GM04504 (cell line): ENCODE measurements at regions not wholly inside any gene's neighbourhood (a gene's known extent, or its start where the extent isn't known, plus 50 kb on each side); places are given as distances from the start of the nearest gene placed in this dataset.

ENCODE experiments used
- DNase-seq: peaks from one replicate; pipeline ENCODE4 v3.0.0-alpha.2; 2012; ENCODE audit warnings: low read depth

- DNase-seq: no peak
These were observed 50.2 kb upstream of the MME start for GRCh38 chr3:155029941-155030340.

- peak; percentile 71 for DNase-seq
These were observed 53.0 kb upstream of the MME start for GRCh38 chr3:155026999-155027591.

GRCh38 chr3:155024006-155024638 lies 56.0 kb upstream of the MME start:
- DNase-seq: no peak

- DNase-seq: no peak
These were observed 57.2 kb upstream of the MME start for GRCh38 chr3:155022896-155023295.

GRCh38 chr3:155019575-155019974 lies 60.5 kb upstream of the MME start:
- no peak for DNase-seq

- no peak for DNase-seq
These were observed 61.3 kb upstream of the MME start for GRCh38 chr3:155018621-155019330.

GRCh38 chr3:155015776-155016436 lies 64.2 kb upstream of the MME start:
- DNase-seq: no peak

GRCh38 chr3:155014953-155015352 lies 65.2 kb upstream of the MME start:
- DNase-seq: no peak

GRCh38 chr3:155013427-155013826 lies 66.7 kb upstream of the MME start:
- DNase-seq: no peak

GRCh38 chr3:155012584-155012983 lies 67.5 kb upstream of the MME start:
- DNase-seq: no peak

GRCh38 chr3:155010416-155010815 lies 69.7 kb upstream of the MME start:
- no peak for DNase-seq

- DNase-seq: no peak
These were observed 70.9 kb upstream of the MME start for GRCh38 chr3:155009217-155009616.

GRCh38 chr3:155007729-155008128 lies 72.4 kb upstream of the MME start:
- no peak for DNase-seq

- no peak for DNase-seq
These were observed 78.7 kb upstream of the MME start for GRCh38 chr3:155001289-155002010.

- DNase-seq: no peak
These were observed 87.5 kb upstream of the MME start for GRCh38 chr3:154992655-154993054.

- DNase-seq: no peak
These were observed 89.6 kb upstream of the MME start for GRCh38 chr3:154990543-154990942.

- DNase-seq: no peak
These were observed 92.3 kb upstream of the MME start for GRCh38 chr3:154987846-154988245.

GRCh38 chr3:154981664-154982063 lies 98.5 kb upstream of the MME start:
- no peak for DNase-seq

- DNase-seq: no peak
These were observed 98.9 kb upstream of the MME start for GRCh38 chr3:154981201-154981600.

- no peak for DNase-seq
These were observed 100.8 kb upstream of the MME start for GRCh38 chr3:154979331-154979730.

- no peak for DNase-seq
These were observed 102.5 kb upstream of the MME start for GRCh38 chr3:154977666-154978065.
